ENCODE measurements at regions not wholly inside any gene's neighbourhood (a gene's known extent, or its start where the extent isn't known, plus 50 kb on each side); places are given as distances from the start of the nearest gene placed in this dataset.

DNA sequence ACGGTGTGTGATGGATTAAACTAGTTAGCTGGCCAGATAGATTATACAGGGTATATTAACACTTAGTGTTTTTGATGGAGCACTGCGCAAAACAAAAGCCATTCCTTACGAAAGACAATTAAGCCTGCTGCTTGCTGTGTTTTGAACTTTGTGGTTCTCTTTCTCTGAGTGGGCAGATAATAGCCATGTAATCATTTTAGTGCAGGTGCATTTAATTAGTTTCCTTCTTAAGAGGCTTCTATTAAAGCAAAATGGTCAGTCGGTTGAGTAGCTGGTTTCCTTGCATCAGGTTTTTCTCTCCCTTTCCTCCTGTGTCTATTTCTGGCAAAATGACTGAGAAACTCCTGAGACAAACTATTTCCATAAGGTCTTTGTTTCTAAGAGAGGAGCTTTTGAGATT, 512.5 kb downstream of the DMAC1 start:
- no peak overlapping the region for H4K8ac ChIP-seq (ENCODE audit: extremely low read depth, insufficient read depth, low read length)
- H3K27me3 ChIP-seq (replicated peaks in 1 of 4; ENCODE audit: control insufficient read depth in 3 of 4, extremely low read depth in 1 of 4, insufficient read depth in 3 of 4, low read length in 3 of 4): no peaks in the 10 kb centered on the region
- no peak overlapping the region for H3K4me2 ChIP-seq (ENCODE audit: insufficient read depth in 1 of 2, low read depth in 2 of 2, low read length in 2 of 2)
- H4K91ac ChIP-seq (replicated peaks; ENCODE audit: insufficient read length, low read length): no peak overlapping the region
- H3K27ac ChIP-seq (ENCODE audit: low read depth, low read length): no peak overlapping the region
- no peak overlapping the region for H2BK20ac ChIP-seq (ENCODE audit: low read length)
- no peak overlapping the region for H2BK120ac ChIP-seq (replicated peaks; ENCODE audit: low read depth, low read length)
- H3K36me3 ChIP-seq (ENCODE audit: control insufficient read depth in 2 of 4, insufficient read depth in 4 of 4, low read length in 3 of 4): no peaks in the 10 kb centered on the region
- FAIRE-seq (no peak), DNase-seq (ENCODE audit: low read depth in 1 of 2, low spot score in 2 of 2) (no peak)
- CTCF ChIA-PET (ENCODE audit: partially characterized antibody): interaction anchor here (0.9 to 1.1 kb wide), 2 partner anchors 20 to 73 kb away, joined by 3 to 4 read pairs; no protein-coding TSS in a partner anchor
- no peak overlapping the region for H2BK15ac ChIP-seq (ENCODE audit: low read length)
- WGBS, 2 experiments (ENCODE audit: extremely low coverage in 1 of 2, insufficient coverage in 1 of 2, insufficient read length in 1 of 2, insufficient replicate concordance in 2 of 2, low coverage in 1 of 2, low lambda C conversion rate in 2 of 2, missing lambda C conversion rate in 1 of 2): 83% methylated on average over 4 of the region's 4 CpGs; no CpG with 5 or more reads in 1 of the 2 experiments
- no peak overlapping the region for H3K56ac ChIP-seq (replicated peaks; ENCODE audit: insufficient read length, low read depth, low read length)
- peaks cover 0 to 14% (median 3%) of the 10 kb centered on the region in 4 experiments; a peak in 1 of 7 replicates for H3K4me1 ChIP-seq (replicated peaks in 1 of 4; ENCODE audit: control insufficient read depth in 3 of 4, insufficient read depth in 4 of 4, low read length in 3 of 4)
- no peaks in the 10 kb centered on the region for H4K20me1 ChIP-seq (replicated peaks in 1 of 2; ENCODE audit: control insufficient read depth in 1 of 2, insufficient read depth in 2 of 2, low read length in 2 of 2)
- H2BK5ac ChIP-seq (ENCODE audit: low read depth, low read length): no peak overlapping the region
- H3K4ac ChIP-seq (replicated peaks; ENCODE audit: insufficient read length, low read depth, low read length): no peak overlapping the region
- H2BK12ac ChIP-seq (ENCODE audit: low read depth, low read length): no peak overlapping the region
- H3K4me3 ChIP-seq (ENCODE audit: extremely low read depth in 1 of 4, insufficient read depth in 2 of 4, low read depth in 3 of 4, low read length in 4 of 4): no peak overlapping the region
- H3K79me1 ChIP-seq (ENCODE audit: low read depth, low read length): no peaks in the 10 kb centered on the region
- POLR2A ChIA-PET (ENCODE audit: partially characterized antibody): no interaction called here
- H3K23ac ChIP-seq (ENCODE audit: insufficient read length): no peak overlapping the region
- H4K5ac ChIP-seq (ENCODE audit: insufficient read length, low read depth, low read length): no peak overlapping the region
- no peak overlapping the region for H3K9ac ChIP-seq (replicated peaks in 1 of 4; ENCODE audit: extremely low read depth in 1 of 4, low read depth in 3 of 4, low read length in 3 of 4)
- no peak overlapping the region for H2AFZ ChIP-seq (ENCODE audit: low read length)
- no peaks in the 10 kb centered on the region for H3K79me2 ChIP-seq (ENCODE audit: control insufficient read depth in 1 of 2, insufficient read depth in 2 of 2, low read length in 2 of 2)
- H3K9me3 ChIP-seq (ENCODE audit: insufficient read depth in 2 of 2, low read depth in 1 of 2, low read length in 1 of 2): peaks cover 0 to 2% of the 10 kb centered on the region in 2 experiments; a peak in 1 of 4 replicates
- H3K18ac ChIP-seq (ENCODE audit: extremely low read depth, low read length): no peak overlapping the region
- no peaks in the 10 kb centered on the region for H3K23me2 ChIP-seq (ENCODE audit: low read depth, low read length)
- no peak overlapping the region for H2AK5ac ChIP-seq (ENCODE audit: low read depth, low read length)
- no peak overlapping the region for H3K14ac ChIP-seq (ENCODE audit: insufficient read length)
- TF ChIP-seq, protein P1, sequence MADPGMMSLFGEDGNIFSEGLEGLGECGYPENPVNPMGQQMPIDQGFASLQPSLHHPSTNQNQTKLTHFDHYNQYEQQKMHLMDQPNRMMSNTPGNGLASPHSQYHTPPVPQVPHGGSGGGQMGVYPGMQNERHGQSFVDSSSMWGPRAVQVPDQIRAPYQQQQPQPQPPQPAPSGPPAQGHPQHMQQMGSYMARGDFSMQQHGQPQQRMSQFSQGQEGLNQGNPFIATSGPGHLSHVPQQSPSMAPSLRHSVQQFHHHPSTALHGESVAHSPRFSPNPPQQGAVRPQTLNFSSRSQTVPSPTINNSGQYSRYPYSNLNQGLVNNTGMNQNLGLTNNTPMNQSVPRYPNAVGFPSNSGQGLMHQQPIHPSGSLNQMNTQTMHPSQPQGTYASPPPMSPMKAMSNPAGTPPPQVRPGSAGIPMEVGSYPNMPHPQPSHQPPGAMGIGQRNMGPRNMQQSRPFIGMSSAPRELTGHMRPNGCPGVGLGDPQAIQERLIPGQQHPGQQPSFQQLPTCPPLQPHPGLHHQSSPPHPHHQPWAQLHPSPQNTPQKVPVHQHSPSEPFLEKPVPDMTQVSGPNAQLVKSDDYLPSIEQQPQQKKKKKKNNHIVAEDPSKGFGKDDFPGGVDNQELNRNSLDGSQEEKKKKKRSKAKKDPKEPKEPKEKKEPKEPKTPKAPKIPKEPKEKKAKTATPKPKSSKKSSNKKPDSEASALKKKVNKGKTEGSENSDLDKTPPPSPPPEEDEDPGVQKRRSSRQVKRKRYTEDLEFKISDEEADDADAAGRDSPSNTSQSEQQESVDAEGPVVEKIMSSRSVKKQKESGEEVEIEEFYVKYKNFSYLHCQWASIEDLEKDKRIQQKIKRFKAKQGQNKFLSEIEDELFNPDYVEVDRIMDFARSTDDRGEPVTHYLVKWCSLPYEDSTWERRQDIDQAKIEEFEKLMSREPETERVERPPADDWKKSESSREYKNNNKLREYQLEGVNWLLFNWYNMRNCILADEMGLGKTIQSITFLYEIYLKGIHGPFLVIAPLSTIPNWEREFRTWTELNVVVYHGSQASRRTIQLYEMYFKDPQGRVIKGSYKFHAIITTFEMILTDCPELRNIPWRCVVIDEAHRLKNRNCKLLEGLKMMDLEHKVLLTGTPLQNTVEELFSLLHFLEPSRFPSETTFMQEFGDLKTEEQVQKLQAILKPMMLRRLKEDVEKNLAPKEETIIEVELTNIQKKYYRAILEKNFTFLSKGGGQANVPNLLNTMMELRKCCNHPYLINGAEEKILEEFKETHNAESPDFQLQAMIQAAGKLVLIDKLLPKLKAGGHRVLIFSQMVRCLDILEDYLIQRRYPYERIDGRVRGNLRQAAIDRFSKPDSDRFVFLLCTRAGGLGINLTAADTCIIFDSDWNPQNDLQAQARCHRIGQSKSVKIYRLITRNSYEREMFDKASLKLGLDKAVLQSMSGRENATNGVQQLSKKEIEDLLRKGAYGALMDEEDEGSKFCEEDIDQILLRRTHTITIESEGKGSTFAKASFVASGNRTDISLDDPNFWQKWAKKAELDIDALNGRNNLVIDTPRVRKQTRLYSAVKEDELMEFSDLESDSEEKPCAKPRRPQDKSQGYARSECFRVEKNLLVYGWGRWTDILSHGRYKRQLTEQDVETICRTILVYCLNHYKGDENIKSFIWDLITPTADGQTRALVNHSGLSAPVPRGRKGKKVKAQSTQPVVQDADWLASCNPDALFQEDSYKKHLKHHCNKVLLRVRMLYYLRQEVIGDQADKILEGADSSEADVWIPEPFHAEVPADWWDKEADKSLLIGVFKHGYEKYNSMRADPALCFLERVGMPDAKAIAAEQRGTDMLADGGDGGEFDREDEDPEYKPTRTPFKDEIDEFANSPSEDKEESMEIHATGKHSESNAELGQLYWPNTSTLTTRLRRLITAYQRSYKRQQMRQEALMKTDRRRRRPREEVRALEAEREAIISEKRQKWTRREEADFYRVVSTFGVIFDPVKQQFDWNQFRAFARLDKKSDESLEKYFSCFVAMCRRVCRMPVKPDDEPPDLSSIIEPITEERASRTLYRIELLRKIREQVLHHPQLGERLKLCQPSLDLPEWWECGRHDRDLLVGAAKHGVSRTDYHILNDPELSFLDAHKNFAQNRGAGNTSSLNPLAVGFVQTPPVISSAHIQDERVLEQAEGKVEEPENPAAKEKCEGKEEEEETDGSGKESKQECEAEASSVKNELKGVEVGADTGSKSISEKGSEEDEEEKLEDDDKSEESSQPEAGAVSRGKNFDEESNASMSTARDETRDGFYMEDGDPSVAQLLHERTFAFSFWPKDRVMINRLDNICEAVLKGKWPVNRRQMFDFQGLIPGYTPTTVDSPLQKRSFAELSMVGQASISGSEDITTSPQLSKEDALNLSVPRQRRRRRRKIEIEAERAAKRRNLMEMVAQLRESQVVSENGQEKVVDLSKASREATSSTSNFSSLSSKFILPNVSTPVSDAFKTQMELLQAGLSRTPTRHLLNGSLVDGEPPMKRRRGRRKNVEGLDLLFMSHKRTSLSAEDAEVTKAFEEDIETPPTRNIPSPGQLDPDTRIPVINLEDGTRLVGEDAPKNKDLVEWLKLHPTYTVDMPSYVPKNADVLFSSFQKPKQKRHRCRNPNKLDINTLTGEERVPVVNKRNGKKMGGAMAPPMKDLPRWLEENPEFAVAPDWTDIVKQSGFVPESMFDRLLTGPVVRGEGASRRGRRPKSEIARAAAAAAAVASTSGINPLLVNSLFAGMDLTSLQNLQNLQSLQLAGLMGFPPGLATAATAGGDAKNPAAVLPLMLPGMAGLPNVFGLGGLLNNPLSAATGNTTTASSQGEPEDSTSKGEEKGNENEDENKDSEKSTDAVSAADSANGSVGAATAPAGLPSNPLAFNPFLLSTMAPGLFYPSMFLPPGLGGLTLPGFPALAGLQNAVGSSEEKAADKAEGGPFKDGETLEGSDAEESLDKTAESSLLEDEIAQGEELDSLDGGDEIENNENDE (IDR thresholded peaks at IDR 0.05; ENCODE audit: insufficient replicate concordance, low read length): no peak

Measured in H1 (cell line).